ENCODE measurements at regions not wholly inside any gene's neighbourhood (a gene's known extent, or its start where the extent isn't known, plus 50 kb on each side); places are given as distances from the start of the nearest gene placed in this dataset.
"Not testable (repeated sequence)": the region's sequence is repeated elsewhere in the genome, so short reads cannot be mapped to it uniquely, and the experiment has no call there.

GRCh38 chrX:41022566-41022965 is 62.7 kb upstream of the USP9X start:
- no peak for DNase-seq
- in situ Hi-C loops (cut with MboI; ENCODE audit: low pct_unique_long_range_greater_than_20kb, low sequenced_read_pairs), result no loop called here

- no peak for DNase-seq
- in situ Hi-C loops (cut with MboI; ENCODE audit: low pct_unique_long_range_greater_than_20kb, low sequenced_read_pairs), result no loop called here
These were observed 62.1 kb upstream of the USP9X start for GRCh38 chrX:41023098-41023497.

GRCh38 chrX:41024335-41024734 is 60.9 kb upstream of the USP9X start:
- in situ Hi-C loops (cut with MboI; ENCODE audit: low pct_unique_long_range_greater_than_20kb, low sequenced_read_pairs), result not testable (repeated sequence)
- peak; percentile 45 for DNase-seq

GRCh38 chrX:41024755-41025154 is 60.5 kb upstream of the USP9X start:
- no peak for DNase-seq
- in situ Hi-C loops (cut with MboI; ENCODE audit: low pct_unique_long_range_greater_than_20kb, low sequenced_read_pairs), result no loop called here

- in situ Hi-C loops (cut with MboI; ENCODE audit: low pct_unique_long_range_greater_than_20kb, low sequenced_read_pairs), result no loop called here
These were observed 59.1 kb upstream of the USP9X start for GRCh38 chrX:41025926-41026701.

GRCh38 chrX:41026702-41027078 is 58.6 kb upstream of the USP9X start:
- DNase-seq, result no peak
- in situ Hi-C loops (cut with MboI; ENCODE audit: low pct_unique_long_range_greater_than_20kb, low sequenced_read_pairs), result no loop called here

More at GRCh38 chrX:41025926-41026701, 59.1 kb upstream of the USP9X start:
- no peak for DNase-seq

- in situ Hi-C loops (cut with MboI; ENCODE audit: low pct_unique_long_range_greater_than_20kb, low sequenced_read_pairs), result no loop called here
- no peak for DNase-seq
These were observed 55.9 kb upstream of the USP9X start for GRCh38 chrX:41029332-41029731.

- in situ Hi-C loops (cut with MboI; ENCODE audit: low pct_unique_long_range_greater_than_20kb, low sequenced_read_pairs), result no loop called here
These were observed 53.8 kb upstream of the USP9X start for GRCh38 chrX:41031256-41031967.

GRCh38 chrX:41033299-41033698 is 51.9 kb upstream of the USP9X start:
- in situ Hi-C loops (cut with MboI; ENCODE audit: low pct_unique_long_range_greater_than_20kb, low sequenced_read_pairs), result no loop called here
- peak; percentile 19 for DNase-seq

More at GRCh38 chrX:41031256-41031967, 53.8 kb upstream of the USP9X start:
- DNase-seq, result no peak

- DNase-seq; in situ Hi-C loops (cut with MboI; ENCODE audit: low pct_unique_long_range_greater_than_20kb, low sequenced_read_pairs): not testable (repeated sequence)
These were observed 50.3 kb upstream of the USP9X start for GRCh38 chrX:41034902-41035301.
